ENCODE measurements at regions not wholly inside any gene's neighbourhood (a gene's known extent, or its start where the extent isn't known, plus 50 kb on each side); places are given as distances from the start of the nearest gene placed in this dataset.

- no peak overlapping the region for H3K4me3 Mint-ChIP-seq
- H3K9me3 Mint-ChIP-seq, result no peaks in the 10 kb centered on the region
- H3K27ac Mint-ChIP-seq, result no peak overlapping the region
- no peaks in the 10 kb centered on the region for H3K27me3 Mint-ChIP-seq
- DNase-seq (ENCODE audit: extremely low spot score, unreplicated experiment), result no peak
- no peak for TF ChIP-seq CTCF (conservative IDR thresholded peaks at IDR 0.05)
- no peaks in the 10 kb centered on the region for H3K4me1 Mint-ChIP-seq (ENCODE audit: unreplicated experiment)
- H3K36me3 Mint-ChIP-seq, result no peaks in the 10 kb centered on the region
These were observed 89.2 kb upstream of the REG3A start for GRCh38 chr2:79248776-79249175.

GRCh38 chr2:79235135-79235534, 75.6 kb upstream of the REG3A start:
- Mint-ChIP-seq H3K27ac (no peak overlapping the region), H3K4me3 (no peak overlapping the region)

GRCh38 chr2:79223539-79223938, 64.0 kb upstream of the REG3A start:
- TF ChIP-seq CTCF (conservative IDR thresholded peaks at IDR 0.05), result peak; percentile 30
- no peak for DNase-seq (ENCODE audit: extremely low spot score, unreplicated experiment)
- H3K4me3 Mint-ChIP-seq, result no peak overlapping the region
- no peaks in the 10 kb centered on the region for H3K36me3 Mint-ChIP-seq
- H3K27ac Mint-ChIP-seq, result no peak overlapping the region
- no peaks in the 10 kb centered on the region for H3K4me1 Mint-ChIP-seq (ENCODE audit: unreplicated experiment)
- no peaks in the 10 kb centered on the region for H3K9me3 Mint-ChIP-seq
- H3K27me3 Mint-ChIP-seq, result no peaks in the 10 kb centered on the region

More at GRCh38 chr2:79235135-79235534, 75.6 kb upstream of the REG3A start:
- Mint-ChIP-seq H3K36me3 (no peaks in the 10 kb centered on the region), H3K9me3 (no peaks in the 10 kb centered on the region), H3K27me3 (no peaks in the 10 kb centered on the region), H3K4me1 (ENCODE audit: unreplicated experiment) (no peaks in the 10 kb centered on the region)
- DNase-seq (ENCODE audit: extremely low spot score, unreplicated experiment), result no peak
- peak; percentile 49 for TF ChIP-seq CTCF (conservative IDR thresholded peaks at IDR 0.05)

- no peaks in the 10 kb centered on the region for H3K27me3 Mint-ChIP-seq
- H3K36me3 Mint-ChIP-seq, result no peaks in the 10 kb centered on the region
- peak; percentile 95 for TF ChIP-seq CTCF (conservative IDR thresholded peaks at IDR 0.05)
- H3K4me3 Mint-ChIP-seq, result no peak overlapping the region
- no peak for DNase-seq (ENCODE audit: extremely low spot score, unreplicated experiment)
- H3K27ac Mint-ChIP-seq, result no peak overlapping the region
- peaks cover 5% of the 10 kb centered on the region for H3K9me3 Mint-ChIP-seq
- H3K4me1 Mint-ChIP-seq (ENCODE audit: unreplicated experiment), result no peaks in the 10 kb centered on the region
These were observed 59.9 kb upstream of the REG3A start for GRCh38 chr2:79219383-79219988.

GRCh38 chr2:79210274-79210917, 50.8 kb upstream of the REG3A start:
- Mint-ChIP-seq H3K4me1 (ENCODE audit: unreplicated experiment) (no peaks in the 10 kb centered on the region), H3K4me3 (no peak overlapping the region), H3K27me3 (peaks cover 2% of the 10 kb centered on the region), H3K27ac (no peak overlapping the region), H3K9me3 (no peaks in the 10 kb centered on the region), H3K36me3 (no peaks in the 10 kb centered on the region)
- DNase-seq (ENCODE audit: extremely low spot score, unreplicated experiment), result no peak
- TF ChIP-seq CTCF (conservative IDR thresholded peaks at IDR 0.05), result no peak

Data from type B pancreatic cell (in vitro differentiated cells).